Peyer's patch (tissue), 4 donors: ENCODE measurements at regions not wholly inside any gene's neighbourhood (a gene's known extent, or its start where the extent isn't known, plus 50 kb on each side); places are given as distances from the start of the nearest gene placed in this dataset.

Experiments
- DNase-seq, 3 donors: peaks; one replicate each; pipeline ENCODE4 v3.0.0-alpha.2; 2017 to 2019
- H3K27ac ChIP-seq, 4 donors: fragments of 200-600 bp; sonication (generic); one replicate each; pipeline ENCODE4 v1.5.1; 2016 to 2019
- H3K27me3 ChIP-seq, 2 donors: fragments of 200-600 bp; sonication (generic); one replicate each; pipeline ENCODE4 v1.5.1; 2019
- H3K36me3 ChIP-seq, 3 donors: fragments of 200-600 bp; sonication (generic); one replicate each; pipeline ENCODE4 v1.5.1; 2016 to 2019
- H3K4me1 ChIP-seq, 4 donors: fragments of 200-600 bp; sonication (generic); one replicate each; pipeline ENCODE4 v1.5.1; 2016 to 2019
- H3K4me3 ChIP-seq, 4 donors: fragments of 200-600 bp; sonication (generic); 1 replicate in 3 of 4; 2 replicates in 1 of 4; pipeline ENCODE4 v1.5.1; 2016 to 2019; ENCODE audit warnings: mild to moderate bottlenecking in 1 of 4
- H3K9me3 ChIP-seq, 4 donors: fragments of 200-600 bp; sonication (generic); one replicate each; pipeline ENCODE4 v1.5.1; 2016 to 2019; ENCODE audit warnings: mild to moderate bottlenecking in 1 of 4
- POLR2A ChIP-seq, 2 donors: fragments of 450-650 bp; IDR thresholded peaks; one replicate each; pipeline ENCODE4 v1.5.1; 2017; ENCODE audit warnings: antibody characterized with exemption in 2 of 2, mild to moderate bottlenecking in 2 of 2, moderate library complexity in 2 of 2
- TF ChIP-seq, protein P1 (sequence below), 6 experiments: fragments of 450-650 bp in 4 of 6; fragments of 200-600 bp in 2 of 6; sonication (generic) in 1 of 6; IDR thresholded peaks; one replicate each; pipeline ENCODE4 v1.5.1; 2017 to 2019; ENCODE audit warnings: antibody characterized with exemption in 6 of 6, mild to moderate bottlenecking in 3 of 6, moderate library complexity in 1 of 6

DNA sequence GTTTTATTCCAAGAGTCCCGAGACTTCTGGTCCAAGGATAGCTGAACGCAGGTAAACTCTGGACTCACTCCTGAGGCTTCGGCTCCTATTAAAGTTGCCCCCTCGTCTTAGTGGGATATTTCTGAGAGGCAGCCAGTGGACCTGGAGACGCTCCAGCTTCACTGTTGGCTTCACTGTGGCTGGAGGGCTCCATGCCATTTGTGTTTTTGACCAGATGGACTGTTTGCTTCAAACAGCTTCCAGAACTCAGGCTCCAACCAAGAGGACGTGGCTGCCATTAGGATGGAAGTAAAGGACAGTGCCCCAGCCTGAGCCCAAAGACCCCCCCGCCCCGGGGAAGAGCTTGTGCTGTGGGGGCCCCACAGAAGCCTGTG lies 94.4 kb upstream of the LDAH start:
- no peak for DNase-seq
- Histone ChIP-seq H3K4me1 (no peaks in the 10 kb centered on the region), H3K27ac (no peak overlapping the region), H3K36me3 (no peaks in the 10 kb centered on the region), H3K4me3 (no peak overlapping the region), H3K27me3 (no peaks in the 10 kb centered on the region), H3K9me3 (no peaks in the 10 kb centered on the region)
- no peak for TF ChIP-seq POLR2A (IDR thresholded peaks at IDR 0.05)
- TF ChIP-seq, protein P1, sequence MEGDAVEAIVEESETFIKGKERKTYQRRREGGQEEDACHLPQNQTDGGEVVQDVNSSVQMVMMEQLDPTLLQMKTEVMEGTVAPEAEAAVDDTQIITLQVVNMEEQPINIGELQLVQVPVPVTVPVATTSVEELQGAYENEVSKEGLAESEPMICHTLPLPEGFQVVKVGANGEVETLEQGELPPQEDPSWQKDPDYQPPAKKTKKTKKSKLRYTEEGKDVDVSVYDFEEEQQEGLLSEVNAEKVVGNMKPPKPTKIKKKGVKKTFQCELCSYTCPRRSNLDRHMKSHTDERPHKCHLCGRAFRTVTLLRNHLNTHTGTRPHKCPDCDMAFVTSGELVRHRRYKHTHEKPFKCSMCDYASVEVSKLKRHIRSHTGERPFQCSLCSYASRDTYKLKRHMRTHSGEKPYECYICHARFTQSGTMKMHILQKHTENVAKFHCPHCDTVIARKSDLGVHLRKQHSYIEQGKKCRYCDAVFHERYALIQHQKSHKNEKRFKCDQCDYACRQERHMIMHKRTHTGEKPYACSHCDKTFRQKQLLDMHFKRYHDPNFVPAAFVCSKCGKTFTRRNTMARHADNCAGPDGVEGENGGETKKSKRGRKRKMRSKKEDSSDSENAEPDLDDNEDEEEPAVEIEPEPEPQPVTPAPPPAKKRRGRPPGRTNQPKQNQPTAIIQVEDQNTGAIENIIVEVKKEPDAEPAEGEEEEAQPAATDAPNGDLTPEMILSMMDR (IDR thresholded peaks at IDR 0.05) = no peak

GRCh38 chr2:20916604-20917286 lies 93.8 kb upstream of the LDAH start:
- H3K9me3 ChIP-seq = no peaks in the 10 kb centered on the region
- H3K27ac ChIP-seq = no peak overlapping the region
- no peak overlapping the region for H3K4me3 ChIP-seq
- no peak for TF ChIP-seq POLR2A (IDR thresholded peaks at IDR 0.05)
- TF ChIP-seq, protein P1 (IDR thresholded peaks at IDR 0.05) = peak in 3 of 6 experiments; percentile 11 to 17 (median 14)
- no peak for DNase-seq
- H3K4me1 ChIP-seq = no peaks in the 10 kb centered on the region
- H3K36me3 ChIP-seq = no peaks in the 10 kb centered on the region
- H3K27me3 ChIP-seq = no peaks in the 10 kb centered on the region

DNA sequence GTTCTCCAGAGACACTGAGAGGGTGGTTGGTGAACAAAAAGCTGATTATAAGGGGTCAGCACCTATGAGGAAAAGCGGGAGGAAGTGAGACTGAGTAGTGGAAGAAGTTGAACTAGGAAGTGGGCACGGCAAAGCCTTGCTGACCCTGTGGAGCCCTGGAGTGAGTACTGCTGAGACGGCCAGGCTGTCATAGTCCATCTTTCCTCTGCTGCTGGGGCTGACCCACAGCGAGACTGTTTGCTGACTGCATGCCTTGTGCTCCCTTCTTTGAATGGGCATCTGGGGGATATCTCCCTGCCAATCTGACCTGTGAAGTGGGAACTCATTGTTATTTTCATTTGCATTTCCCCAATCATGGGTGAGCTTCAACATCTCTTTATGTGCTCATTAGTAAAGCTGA lies 92.4 kb upstream of the LDAH start:
- DNase-seq = no peak
- no peaks in the 10 kb centered on the region for H3K36me3 ChIP-seq
- TF ChIP-seq, protein P1 (IDR thresholded peaks at IDR 0.05) = no peak
- TF ChIP-seq POLR2A (IDR thresholded peaks at IDR 0.05) = no peak
- no peak overlapping the region for H3K27ac ChIP-seq
- H3K9me3 ChIP-seq = no peaks in the 10 kb centered on the region
- no peaks in the 10 kb centered on the region for H3K27me3 ChIP-seq
- no peak overlapping the region for H3K4me3 ChIP-seq
- H3K4me1 ChIP-seq = no peaks in the 10 kb centered on the region

GRCh38 chr2:20914771-20915170 lies 91.9 kb upstream of the LDAH start:
- H3K4me3 ChIP-seq = no peak overlapping the region
- TF ChIP-seq POLR2A (IDR thresholded peaks at IDR 0.05) = no peak
- TF ChIP-seq, protein P1 (IDR thresholded peaks at IDR 0.05) = no peak
- H3K4me1 ChIP-seq = no peaks in the 10 kb centered on the region
- no peak overlapping the region for H3K27ac ChIP-seq
- no peaks in the 10 kb centered on the region for H3K9me3 ChIP-seq
- H3K36me3 ChIP-seq = no peaks in the 10 kb centered on the region
- DNase-seq = no peak
- no peaks in the 10 kb centered on the region for H3K27me3 ChIP-seq

DNA sequence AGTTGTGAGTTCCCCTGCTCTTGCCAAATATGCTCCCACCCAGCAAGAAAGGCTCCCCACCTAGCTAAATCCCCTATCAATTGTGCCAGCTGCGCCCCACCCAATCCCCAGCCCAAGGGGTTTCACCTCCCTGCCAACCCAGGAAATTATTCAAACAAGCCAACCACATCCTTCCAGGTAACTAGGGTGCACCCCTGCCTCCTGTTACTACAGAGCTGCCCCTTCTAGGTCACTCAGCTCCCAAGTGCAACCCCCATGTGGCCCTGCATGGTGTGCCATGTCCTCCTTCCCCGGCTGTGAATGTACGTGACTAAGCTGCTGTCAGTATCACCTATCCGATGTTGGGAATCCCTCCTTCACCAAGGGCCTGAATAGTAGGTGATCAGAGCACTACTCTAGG lies 91.2 kb upstream of the LDAH start:
- H3K9me3 ChIP-seq = no peaks in the 10 kb centered on the region
- no peak overlapping the region for H3K4me3 ChIP-seq
- no peaks in the 10 kb centered on the region for H3K27me3 ChIP-seq
- no peak overlapping the region for H3K27ac ChIP-seq
- no peaks in the 10 kb centered on the region for H3K36me3 ChIP-seq
- DNase-seq = no peak
- no peaks in the 10 kb centered on the region for H3K4me1 ChIP-seq
- no peak for TF ChIP-seq POLR2A (IDR thresholded peaks at IDR 0.05)
- TF ChIP-seq, protein P1 (IDR thresholded peaks at IDR 0.05) = no peak

- no peak overlapping the region for H3K27ac ChIP-seq
- no peaks in the 10 kb centered on the region for H3K36me3 ChIP-seq
- no peak for DNase-seq
- no peaks in the 10 kb centered on the region for H3K9me3 ChIP-seq
- H3K27me3 ChIP-seq = no peaks in the 10 kb centered on the region
- no peak for TF ChIP-seq POLR2A (IDR thresholded peaks at IDR 0.05)
- TF ChIP-seq, protein P1 (IDR thresholded peaks at IDR 0.05) = no peak
- H3K4me3 ChIP-seq = no peak overlapping the region
- no peaks in the 10 kb centered on the region for H3K4me1 ChIP-seq
Measured at GRCh38 chr2:20913491-20913890, 90.6 kb upstream of the LDAH start.
